Body of pancreas (tissue), 4 donors: ENCODE measurements at regions not wholly inside any gene's neighbourhood (a gene's known extent, or its start where the extent isn't known, plus 50 kb on each side); places are given as distances from the start of the nearest gene placed in this dataset.

Experiments used
- CTCF ChIP-seq, 7 experiments: fragments of 450-650 bp in 4 of 7; fragments of 200-600 bp in 3 of 7; sonication (generic) in 3 of 7; IDR thresholded peaks; one replicate each; pipeline ENCODE4 v1.5.1; 2016 to 2019; ENCODE audit warnings: antibody characterized with exemption in 7 of 7
- POLR2A ChIP-seq, 3 donors: fragments of 450-650 bp; IDR thresholded peaks; one replicate each; pipeline ENCODE4 v1.6.1; 2016; ENCODE audit warnings: antibody characterized with exemption in 3 of 3, mild to moderate bottlenecking in 2 of 3

- TF ChIP-seq CTCF (IDR thresholded peaks at IDR 0.05) (no peak), POLR2A (IDR thresholded peaks at IDR 0.05) (no peak)
Measured at GRCh38 chr16:54787045-54787444, 143.6 kb upstream of the IRX5 start.
